GM18868 (cell line): ENCODE measurements at regions not wholly inside any gene's neighbourhood (a gene's known extent, or its start where the extent isn't known, plus 50 kb on each side); places are given as distances from the start of the nearest gene placed in this dataset.
"Not testable (repeated sequence)": the region's sequence is repeated elsewhere in the genome, so short reads cannot be mapped to it uniquely, and the experiment has no call there.

Source experiments
- ATAC-seq: cut with Tn5 transposase; IDR thresholded peaks from one replicate; pipeline ENCODE4 v1.9.1; 2021; ENCODE audit warnings: mild to moderate bottlenecking, moderate library complexity; ENCODE audit not compliant: unreplicated experiment

DNA sequence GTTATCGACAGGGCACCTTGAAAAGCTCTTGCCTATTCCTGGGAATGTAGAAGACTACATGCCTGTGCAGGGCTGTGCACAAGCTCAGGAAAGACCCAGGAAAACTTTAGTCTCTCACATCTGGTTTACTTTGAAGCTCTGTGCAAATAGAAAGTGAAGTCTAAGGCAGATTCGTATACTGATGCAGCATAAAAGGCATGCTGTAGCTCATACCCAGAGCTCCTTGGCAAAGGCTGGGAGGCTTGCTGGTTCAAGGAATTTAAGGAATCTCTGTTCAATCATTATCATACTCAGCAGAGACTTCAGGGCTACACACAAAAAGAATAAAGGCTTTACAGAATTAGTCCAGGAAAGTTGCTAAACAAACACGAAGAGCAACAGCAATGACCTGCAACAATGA lies 192.0 kb downstream of the OTUD1 start:
- no peak for ATAC-seq

DNA sequence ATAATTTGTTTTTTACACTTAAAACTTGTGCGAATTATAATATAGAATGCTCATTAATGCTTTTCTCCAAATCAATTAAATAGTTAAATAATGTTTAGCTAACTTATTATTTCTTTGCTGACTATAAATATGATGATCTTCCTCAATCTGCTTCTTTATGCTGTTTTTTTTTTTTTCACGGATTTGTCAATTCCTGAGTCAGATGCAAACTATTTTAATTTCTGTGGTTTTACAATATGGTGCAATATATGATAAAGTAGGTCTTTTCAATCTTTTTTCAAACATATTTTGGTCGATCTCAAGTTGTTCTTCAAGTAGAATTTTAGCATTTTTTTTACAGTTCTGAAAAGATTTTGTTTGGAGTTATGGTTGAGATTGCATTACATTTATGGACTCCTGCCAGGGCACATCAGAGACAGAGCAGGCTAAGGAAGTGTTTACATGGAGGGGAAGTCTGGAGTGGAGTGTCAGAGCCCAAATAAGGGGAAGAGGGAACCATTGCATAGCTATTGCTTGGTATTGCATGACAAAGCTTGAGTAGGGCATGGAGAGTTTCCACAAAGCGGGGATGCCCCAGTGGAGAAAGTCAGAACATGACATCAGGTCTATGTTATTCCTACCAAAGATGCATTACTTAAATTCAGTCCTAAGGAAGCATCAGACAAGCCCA lies 204.4 kb downstream of the OTUD1 start:
- ATAC-seq: no peak

DNA sequence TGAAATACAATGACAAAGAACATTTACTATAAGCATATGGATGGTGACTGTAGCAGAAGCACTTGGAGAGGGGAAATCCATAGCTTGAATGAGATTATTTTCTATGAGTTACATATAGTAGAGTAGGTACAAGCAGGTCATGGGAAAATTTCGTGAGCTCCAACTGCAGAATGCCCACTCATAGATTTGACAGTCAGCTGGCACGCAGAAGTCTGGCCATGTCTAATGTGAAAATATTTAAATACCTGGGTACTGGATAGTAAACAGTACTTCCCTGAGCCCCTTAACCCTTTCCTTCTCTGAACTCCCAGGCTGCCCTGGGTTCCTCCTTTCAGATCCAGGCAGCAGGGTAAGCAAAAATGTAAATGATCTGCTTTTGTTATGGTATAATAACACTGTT lies 209.7 kb downstream of the OTUD1 start:
- no peak for ATAC-seq

DNA sequence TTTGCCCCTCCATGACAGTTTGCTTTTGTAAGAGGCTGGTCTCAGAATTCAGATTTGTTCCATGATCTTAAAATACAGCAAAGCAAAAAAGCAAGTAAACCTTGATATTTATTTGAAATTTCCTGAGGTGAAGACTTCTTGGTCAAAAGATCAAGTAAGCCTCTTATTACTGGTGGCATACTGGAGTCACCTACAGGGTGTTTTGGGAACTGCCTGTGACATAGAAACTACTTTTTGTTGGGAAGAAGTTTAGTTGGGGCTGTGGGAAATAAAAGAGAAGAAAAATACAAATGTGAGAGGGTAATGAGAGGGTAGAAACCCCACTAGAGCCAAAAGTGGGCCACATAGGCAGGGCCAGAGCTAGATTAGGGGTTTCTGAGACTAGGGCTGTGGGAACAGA lies 217.9 kb downstream of the OTUD1 start:
- ATAC-seq: no peak

DNA sequence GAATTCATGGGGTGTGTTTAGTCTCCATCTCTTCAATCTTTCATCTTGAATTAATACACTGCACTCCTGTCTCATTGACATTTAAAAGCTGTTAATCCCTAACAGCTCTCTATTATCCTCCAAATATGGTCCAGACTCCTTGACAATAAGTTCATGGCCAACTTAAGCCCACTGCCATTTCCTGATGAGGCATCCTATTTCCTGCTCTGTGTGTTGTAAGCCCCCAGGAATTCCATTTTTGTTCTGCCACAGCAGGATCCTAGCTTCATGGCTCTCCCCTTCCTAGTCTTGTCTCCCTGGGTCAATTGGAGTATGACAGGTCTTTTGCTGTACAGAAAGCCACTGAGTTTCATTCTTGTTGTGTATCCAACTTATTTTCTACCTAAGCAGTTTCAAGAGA lies 218.8 kb downstream of the OTUD1 start:
- no peak for ATAC-seq

DNA sequence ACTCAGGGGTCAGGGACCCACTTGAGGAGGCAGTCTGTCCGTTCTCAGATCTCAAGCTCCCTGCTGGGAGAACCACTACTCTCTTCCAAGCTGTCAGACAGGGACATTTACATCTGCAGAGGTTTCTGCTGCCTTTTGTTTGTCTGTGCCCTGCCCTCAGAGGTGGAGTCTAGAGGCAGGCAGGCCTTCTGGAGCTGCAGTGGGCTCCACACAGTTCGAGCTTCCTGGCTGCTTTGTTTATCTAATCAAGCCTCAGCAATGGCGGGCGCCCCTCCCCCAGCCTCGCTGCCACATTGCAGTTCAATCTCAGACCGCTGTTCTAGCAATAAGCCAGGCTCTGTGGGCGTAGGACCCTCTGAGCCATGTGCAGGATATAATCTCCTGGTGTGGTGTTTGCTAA lies 233.0 kb downstream of the OTUD1 start:
- not testable (repeated sequence) for ATAC-seq

DNA sequence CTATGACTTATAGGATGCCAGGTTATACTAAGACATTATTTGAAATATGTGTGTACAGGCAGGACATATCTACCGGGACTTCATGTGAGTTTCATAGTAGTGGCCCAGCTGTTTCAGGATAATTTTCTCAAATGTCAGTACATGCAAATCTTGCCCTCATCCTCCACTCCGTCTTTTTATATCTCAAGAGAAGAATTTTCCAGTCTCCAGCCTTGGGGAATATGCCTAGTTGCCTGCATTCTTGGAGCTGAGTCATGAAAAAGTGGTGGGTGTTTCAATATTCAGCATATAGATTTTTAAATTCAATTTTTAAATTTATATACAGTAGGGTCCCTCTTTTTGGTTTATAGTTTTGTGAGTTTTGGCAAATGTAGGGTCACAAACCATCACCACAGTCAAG lies 236.7 kb downstream of the OTUD1 start:
- ATAC-seq: no peak

DNA sequence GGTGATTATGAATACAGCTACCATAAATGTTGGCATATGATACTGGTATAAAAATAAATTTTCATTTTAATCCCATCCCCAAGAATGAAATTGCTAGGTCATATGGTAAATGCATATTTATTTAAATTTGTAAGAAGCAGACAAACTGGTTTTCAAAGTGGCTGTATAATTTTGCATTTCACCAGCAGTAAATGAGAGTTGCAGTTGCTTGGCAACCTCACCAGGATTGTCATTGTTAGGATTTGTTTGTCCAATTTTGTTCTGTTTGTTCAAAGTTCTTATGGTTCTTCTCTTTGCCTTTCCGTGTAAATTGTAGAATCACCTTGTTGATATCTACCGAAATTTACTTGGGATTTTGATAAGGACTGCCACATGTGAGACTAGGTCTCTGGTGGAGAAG lies 237.4 kb downstream of the OTUD1 start:
- ATAC-seq: no peak

DNA sequence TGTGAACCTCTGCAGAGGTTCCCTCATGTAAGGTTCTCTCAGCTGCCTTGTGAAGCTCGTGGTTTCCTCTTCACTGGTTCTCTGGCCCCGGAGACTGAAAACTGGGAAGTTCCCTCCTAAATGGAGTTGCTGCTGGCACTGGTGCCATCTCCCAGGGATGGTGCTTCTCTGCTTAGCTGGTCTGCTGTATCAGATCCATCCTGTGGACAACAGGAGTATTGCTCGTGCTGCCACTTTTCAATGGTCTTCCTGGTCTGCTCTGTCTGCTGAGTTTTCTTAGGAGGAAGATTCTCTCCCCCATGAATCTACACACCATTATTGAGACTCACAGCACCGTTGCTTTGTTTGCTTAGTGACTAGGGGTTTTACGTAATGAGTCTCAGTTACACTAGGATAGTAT lies 247.8 kb downstream of the OTUD1 start:
- no peak for ATAC-seq

DNA sequence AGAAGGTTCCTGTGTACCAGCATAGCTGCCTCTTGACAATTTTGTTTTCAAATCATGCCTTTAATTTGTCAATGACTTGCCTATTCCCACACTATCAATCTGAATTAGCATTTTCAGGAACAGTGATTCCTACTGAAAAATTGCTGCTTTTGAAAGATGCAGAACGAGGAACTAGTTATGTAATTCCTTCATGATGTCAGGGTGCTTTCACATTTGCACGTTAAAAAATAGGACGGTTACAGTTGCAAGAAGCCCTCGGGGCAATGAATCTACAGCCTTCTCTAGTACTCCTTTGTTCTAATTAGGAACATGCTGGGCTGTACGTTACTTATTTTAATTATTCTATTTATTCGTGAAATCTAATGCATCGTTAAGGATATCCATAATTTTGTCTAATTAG lies 253.9 kb downstream of the OTUD1 start:
- ATAC-seq: no peak

DNA sequence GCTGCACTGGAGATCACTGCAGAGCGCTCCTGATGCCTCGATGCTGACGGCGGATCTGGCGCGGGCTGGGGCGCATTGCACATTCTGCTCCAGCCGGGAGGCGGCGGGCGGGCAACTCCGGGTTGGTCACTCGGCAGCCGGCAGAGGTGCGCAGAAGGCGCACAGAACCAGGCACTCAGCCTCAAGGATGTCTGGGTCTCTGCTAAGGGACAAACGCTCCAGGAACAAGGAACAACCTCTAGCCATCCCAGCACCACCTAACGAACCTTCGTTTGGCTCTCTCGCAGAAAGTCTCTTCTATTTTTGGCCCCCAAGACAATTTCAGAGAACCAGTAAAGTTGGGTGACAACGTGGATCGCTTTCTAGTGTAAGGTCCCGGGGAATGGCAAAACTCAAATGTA lies 254.6 kb downstream of the OTUD1 start:
- ATAC-seq: no peak

DNA sequence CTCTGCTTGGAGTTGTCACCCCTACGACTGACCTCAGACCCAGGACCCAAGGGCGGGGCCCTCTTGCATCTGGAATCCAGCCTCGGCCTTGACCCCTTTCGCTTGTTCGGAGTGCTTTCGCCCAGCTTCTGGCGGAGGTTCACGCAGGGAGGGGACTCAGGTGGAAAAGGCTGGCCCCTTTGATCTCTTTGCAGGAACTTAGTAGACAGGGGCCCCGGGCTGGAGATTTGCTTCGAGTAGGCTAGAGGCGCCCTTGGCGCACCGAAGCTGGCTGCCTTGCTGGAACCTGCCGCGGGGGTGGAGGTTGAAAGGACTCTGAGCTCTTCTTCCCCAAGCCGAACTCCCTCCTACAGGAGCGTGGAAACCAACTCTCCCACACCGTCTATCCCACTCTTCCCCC lies 255.1 kb downstream of the OTUD1 start:
- ATAC-seq: no peak

DNA sequence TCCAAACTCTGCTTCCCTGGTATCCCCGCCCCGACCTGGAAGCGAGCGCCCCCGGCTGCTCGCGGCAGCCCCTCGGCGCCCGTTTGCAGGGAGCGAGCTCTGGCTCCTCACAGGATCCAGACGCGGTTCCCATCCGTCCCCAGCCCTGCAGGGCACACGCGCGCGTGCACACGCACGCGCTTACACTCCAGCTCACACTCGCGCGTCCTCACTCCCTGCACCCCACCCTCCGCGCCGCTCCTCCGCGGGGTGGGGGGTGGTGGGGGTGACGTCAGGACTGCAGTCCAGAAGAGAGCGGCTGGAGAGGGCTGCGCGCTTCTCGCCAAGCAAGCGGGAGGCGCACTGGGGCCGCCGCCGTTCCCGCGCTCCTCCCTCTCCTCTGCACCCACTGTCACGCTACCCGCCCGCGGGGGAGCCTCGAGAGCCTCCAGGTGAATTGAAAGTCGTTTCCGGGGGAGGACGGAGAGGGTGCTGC lies 255.6 kb downstream of the OTUD1 start:
- no peak for ATAC-seq

DNA sequence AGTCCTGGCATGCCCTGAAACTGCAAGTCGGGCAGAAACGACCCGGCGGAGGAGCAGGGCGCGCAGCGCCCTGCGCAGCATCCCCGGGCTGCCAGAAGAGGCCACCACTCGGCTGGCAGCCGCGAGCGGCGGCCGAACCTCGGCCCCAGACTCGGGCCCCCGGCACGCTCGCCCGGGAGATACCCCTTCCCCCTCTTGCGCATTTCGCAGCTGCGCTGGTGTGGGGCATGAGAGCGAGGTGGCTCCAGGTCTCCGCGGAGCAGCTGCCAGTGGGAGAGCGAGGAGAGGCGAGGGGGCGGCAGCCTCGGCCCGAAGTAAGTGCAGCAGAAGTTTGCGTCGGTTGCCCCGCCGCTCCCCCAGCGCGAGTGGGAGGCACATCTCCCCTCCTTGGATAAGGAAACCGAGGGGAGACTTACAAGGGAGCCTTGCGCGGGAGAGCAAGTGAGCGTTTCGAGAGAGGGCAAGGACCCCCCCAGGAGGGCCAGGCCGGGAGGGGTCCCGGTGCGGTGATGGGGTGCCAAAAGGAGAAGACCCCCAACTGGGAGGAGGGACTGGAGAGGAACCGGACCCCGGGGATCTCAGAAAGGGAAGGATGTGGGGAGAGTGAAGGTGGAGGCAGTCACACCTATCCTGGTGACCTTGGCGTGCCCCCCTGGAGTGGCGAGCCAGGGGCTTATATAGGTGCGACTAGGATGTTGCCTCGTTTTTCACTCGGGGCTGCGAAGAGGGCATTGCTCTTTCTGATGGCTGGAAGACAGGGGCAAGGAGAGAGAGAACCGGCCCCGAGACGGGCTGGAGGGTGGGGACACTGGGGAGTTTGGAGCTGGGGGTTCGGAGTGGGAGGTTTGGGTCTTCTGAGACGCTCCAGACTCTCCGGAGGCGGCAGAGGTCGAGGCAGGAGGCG lies 256.3 kb downstream of the OTUD1 start:
- ATAC-seq: no peak

DNA sequence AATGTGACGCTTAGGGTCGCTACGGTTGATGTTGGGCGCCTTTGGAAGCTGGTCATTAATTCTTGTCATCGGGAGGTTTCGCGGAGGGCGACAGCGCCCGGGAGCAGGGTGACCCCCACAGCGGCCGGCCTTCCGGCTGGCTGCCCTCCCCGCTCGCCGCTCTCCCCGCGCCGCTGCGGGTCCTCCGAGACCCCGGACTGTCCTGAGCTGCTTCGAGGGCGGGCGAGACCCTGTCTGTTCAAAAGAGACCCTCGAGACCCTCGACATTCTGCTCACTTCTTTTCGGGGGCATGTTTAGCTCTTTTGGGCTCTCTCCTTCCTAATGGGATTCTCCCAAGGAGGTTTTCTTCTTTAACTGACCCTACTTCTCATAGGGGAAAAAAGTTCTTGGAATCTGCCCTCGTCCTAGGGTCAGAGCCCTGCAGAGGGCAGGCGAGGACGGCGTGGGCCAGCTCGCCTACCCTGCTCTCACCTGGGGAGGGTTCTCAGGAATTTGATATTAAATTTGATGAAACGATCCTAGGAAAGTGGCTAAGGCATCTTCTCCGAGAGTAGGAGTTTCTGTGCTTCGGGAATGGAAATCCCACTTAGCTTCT lies 257.0 kb downstream of the OTUD1 start:
- no peak for ATAC-seq

DNA sequence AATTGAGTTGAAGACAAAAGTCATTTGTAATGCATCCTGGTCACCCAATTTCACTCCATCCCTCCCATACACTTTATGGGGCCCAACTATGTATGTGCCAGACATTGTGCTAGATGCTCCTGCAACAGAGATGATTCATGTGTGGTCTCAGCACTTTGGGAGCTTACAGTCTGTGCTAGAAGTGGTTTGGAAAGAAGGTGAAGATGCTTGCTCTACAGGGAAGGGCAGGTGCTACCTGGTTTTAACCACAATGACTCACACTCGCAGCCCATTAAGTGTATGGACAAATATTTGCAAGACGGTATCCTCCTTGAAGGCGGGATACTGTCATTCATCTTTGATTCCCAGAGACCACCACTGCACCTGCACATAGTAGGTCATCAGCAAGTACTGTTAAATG lies 257.6 kb downstream of the OTUD1 start:
- no peak for ATAC-seq

DNA sequence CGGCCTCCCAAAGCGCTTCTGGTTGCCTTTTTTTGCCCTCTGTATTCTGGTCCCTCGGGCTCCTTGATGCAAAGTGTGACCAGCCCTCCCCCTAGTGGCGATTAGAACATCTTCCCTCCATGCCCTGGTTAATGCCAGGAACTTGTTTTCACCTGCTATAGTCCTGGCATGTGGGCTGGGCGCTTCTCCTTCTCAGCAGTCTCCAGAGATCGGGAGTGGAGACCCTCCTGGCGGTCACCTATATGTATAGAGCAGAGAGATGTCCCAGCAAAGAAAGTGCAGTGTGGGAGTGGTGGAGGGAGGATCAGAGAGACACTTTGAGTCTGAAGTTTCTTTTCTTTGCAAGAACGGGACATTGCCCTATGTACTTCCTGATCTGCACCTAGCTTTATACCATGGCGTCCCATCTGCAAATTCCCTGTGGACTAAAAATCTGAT lies 264.1 kb downstream of the OTUD1 start:
- peak; percentile 99 for ATAC-seq

DNA sequence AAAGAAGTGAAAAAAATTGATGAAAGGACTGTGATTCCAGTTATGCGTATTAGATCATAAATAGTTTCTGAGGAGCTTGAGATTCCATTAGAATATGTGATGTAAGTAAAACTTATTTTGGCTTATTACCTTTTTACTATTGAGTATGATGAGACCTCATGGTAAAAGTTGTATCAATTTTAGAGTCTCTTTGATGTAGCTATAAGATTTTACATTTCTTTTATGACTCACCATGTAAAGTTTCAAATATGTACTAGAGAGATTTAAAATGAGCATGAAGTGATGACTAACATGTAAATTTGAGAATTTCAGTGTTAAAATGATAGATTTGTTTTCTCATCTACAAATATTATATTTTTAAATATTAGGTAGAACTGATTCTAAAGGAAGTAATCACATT lies 276.5 kb downstream of the OTUD1 start:
- no peak for ATAC-seq

DNA sequence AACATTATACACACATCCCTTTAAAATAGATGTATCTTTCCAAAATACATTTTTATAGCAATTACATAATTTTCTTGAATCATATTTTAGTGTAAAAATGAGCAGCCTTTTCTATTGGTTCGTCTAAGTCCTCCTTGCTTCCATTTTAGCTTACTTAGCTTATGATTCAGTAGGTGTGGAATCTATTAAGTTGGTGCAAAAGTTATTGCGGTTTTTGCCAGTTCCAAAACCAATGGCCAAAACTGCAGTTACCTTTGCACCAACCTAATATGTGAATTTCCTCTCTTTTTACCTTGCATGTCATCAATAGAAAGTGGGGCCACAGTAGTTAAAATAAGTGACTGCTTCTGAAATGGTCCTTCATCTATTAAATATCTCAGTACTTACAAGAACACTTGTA lies 279.0 kb downstream of the OTUD1 start:
- no peak for ATAC-seq

DNA sequence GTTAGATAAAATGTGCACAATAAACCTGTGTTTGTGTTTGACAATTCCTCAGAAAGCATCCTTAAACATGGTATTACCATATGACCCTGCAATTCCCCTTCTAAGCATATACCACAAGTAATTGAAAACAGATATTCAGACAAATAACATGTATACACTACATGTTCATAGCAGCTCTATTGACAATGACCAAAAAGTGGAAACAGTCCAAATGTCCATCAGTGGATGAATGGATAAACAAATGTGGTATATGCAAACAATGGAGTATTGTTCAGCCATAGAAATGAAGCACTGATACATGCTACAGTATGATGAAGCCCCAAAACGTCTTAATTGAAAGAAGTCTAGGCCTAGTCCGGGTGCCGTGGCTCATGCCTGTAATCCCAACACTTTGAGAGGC lies 280.1 kb downstream of the OTUD1 start:
- ATAC-seq: no peak

DNA sequence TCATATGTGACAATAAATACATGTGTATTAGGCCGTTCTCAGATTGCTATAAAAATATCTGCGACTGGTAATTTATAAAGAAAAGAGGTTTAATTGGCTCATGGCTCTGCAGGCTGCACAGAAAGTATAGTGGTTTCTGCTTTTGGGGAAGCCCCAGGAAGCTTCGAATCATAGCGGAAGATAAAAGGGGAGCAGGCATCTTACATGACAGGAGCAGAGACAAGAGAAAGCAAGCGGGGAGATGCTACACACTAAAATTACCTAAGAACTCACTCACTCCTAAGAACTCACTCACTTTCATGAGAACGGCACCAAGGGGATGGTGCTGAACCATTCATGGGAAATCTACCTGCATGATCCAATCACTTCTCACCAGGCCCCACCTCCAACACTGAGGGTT lies 284.9 kb downstream of the OTUD1 start:
- ATAC-seq: no peak

DNA sequence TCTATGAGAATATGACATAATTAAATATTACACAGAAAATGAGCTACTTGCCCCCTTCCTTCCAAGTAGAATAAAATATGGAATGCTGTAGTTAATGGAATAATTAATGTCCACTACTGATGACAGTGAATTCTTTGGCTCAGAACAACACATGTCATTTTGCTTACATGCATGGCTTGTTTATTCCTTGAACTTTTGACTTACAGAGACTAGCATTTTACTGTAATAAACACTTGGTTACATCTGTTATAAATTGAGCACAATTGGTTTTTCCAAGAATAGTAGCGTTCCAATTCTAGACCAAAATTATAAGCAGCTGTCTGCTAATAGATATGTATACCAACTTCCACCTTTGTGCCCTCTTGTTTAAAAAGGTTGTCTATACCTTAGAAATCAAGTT lies 286.7 kb downstream of the OTUD1 start:
- no peak for ATAC-seq
